Stimulated activated effector memory CD8-positive, alpha-beta T cell treated with anti-CD3 and anti-CD28 coated beads, Interleukin-12 subunit alpha, Interleukin-12 subunit beta, amount 100 ng/mL, for 72 hours (primary cell): ENCODE measurements at regions not wholly inside any gene's neighbourhood (a gene's known extent, or its start where the extent isn't known, plus 50 kb on each side); places are given as distances from the start of the nearest gene placed in this dataset.
"Not testable (repeated sequence)": the region's sequence is repeated elsewhere in the genome, so short reads cannot be mapped to it uniquely, and the experiment has no call there.

ENCODE experiments used
- ATAC-seq: fragments of 150-1000 bp; cut with Tn5 transposase; 2 replicates; pipeline ENCODE4 v1.10.0; 2021
- DNase-seq, 2 donors: peaks; one replicate each; pipeline ENCODE4 v3.0.0; 2021 to 2022; ENCODE audit warnings: low spot score in 2 of 2
- H3K27ac Mint-ChIP-seq: one replicate; pipeline ENCODE4 v1.8.0; 2022; ENCODE audit warnings: mild to moderate bottlenecking, mixed read lengths
- H3K36me3 Mint-ChIP-seq: one replicate; pipeline ENCODE4 v1.8.0; 2022; ENCODE audit warnings: mild to moderate bottlenecking, mixed read lengths
- H3K4me1 Mint-ChIP-seq: one replicate; pipeline ENCODE4 v1.8.0; 2022; ENCODE audit warnings: mixed read lengths
- H3K4me3 Mint-ChIP-seq: one replicate; pipeline ENCODE4 v1.8.0; 2022; ENCODE audit warnings: mild to moderate bottlenecking, mixed read lengths
- H3K9me3 Mint-ChIP-seq: one replicate; pipeline ENCODE4 v1.8.0; 2022; ENCODE audit warnings: mixed read lengths

DNA sequence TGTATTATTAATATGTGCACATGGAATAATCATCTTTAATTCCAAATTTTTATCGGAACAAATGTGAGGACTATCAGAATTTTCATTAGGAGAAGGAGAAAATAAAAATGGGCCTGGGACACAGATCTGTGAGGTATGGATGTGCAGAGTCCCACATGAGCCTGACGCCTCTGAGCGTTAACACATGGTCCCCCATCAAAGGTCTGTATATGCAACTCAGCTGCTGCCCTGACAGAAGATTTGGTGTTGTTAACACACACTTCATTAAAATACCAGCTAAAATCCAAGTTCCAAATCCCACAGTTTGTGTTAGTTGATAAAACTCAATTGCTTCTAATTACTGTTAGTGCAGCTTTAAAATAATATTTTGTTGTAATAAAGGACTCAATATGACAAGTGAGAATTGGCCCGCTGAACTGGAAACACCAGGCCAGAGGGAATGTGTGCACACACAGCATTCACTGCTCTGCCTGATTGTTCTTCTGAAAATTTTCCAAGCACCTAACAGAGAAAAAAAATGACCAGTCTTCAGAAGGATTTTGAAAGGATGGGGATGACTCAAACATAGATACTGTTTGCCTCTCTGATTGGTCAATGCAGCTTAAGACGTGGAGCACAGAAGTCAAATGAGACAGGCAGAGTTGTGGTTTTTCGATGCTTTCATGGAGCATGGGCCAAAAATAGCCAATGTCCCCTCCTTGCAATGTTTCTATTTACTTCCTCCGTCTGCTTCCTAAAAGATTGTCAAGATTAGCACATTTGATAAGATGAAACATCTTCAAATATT is 266.6 kb downstream of the NKX6-1 start:
- Mint-ChIP-seq H3K9me3 (peaks cover 3% of the 10 kb centered on the region), H3K36me3 (no peaks in the 10 kb centered on the region), H3K27ac (no peak overlapping the region), H3K4me3 (no peak overlapping the region), H3K4me1 (no peaks in the 10 kb centered on the region)
- ATAC-seq (no peak), DNase-seq (no peak)

DNA sequence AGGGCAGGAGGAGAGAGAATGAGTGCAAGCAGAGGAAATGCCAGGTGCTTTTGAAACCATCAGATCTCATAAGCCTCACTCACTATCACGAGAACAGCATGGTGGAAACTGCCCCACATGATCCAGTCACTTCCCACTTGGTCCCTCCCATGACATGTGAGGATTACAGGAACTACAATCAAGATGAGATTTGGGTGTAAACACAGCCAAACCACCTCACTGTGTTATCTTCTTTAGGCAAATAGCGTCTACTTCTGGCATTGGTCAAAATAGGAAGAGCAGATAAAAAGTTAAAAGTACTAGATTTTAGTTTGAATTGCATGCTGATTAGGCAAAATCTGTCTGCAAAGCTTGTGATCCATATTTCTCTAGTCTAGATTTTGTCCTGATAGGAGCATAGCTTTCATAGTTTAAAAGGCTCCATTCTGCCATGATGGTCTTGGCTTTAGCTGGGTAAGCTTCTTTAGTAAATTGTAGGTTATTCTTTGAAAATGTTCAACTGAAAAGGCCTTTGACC is 267.5 kb downstream of the NKX6-1 start:
- H3K4me1 Mint-ChIP-seq, result no peaks in the 10 kb centered on the region
- H3K4me3 Mint-ChIP-seq, result no peak overlapping the region
- no peak for ATAC-seq
- H3K9me3 Mint-ChIP-seq, result peaks cover 6% of the 10 kb centered on the region
- no peaks in the 10 kb centered on the region for H3K36me3 Mint-ChIP-seq
- DNase-seq, result no peak
- H3K27ac Mint-ChIP-seq, result no peak overlapping the region

DNA sequence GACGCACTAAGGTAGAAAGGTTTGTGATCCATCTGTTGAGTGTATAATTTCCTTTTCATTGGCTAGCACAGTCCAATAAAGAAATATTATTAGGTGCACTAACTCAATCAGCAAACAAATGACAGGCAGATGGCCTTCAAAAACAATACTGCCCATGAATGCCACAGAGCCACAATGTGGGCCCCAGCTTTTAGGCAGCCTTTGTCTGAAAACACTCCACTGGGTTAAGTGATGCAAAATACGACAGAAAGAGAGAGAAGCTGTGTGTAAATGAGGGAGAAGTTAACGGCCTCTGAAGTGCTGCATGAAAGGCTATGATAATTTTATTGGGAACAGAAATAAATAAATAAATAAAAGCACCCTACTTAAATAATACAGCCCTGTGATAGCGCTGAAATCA is 274.6 kb downstream of the NKX6-1 start:
- H3K4me3 Mint-ChIP-seq, result no peak overlapping the region
- ATAC-seq, result no peak
- no peak for DNase-seq
- no peaks in the 10 kb centered on the region for H3K4me1 Mint-ChIP-seq
- peaks cover 6% of the 10 kb centered on the region for H3K9me3 Mint-ChIP-seq
- no peaks in the 10 kb centered on the region for H3K36me3 Mint-ChIP-seq
- no peak overlapping the region for H3K27ac Mint-ChIP-seq

DNA sequence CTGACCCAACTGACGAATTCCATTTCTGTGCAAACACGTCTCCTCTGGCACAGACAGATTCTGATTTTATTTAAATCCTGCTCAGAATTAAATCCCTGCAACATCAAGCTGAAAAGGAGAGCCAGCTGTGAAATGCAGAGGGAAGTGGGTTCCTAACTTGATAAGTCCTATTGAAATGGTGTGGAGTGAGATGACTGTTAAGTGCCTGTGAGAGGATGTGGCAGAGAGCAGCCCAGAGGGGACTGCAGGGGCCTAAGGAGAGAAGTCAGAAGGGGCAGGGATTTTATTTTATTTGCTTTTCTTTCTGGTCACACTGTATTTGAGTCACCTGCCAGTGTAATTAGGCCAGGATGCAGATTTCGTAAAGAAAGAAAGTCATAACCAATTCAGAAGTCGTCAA is 277.4 kb downstream of the NKX6-1 start:
- DNase-seq (no peak), ATAC-seq (no peak)
- Mint-ChIP-seq H3K4me1 (no peaks in the 10 kb centered on the region), H3K27ac (no peak overlapping the region), H3K9me3 (peaks cover 3% of the 10 kb centered on the region), H3K4me3 (no peak overlapping the region), H3K36me3 (no peaks in the 10 kb centered on the region)

DNA sequence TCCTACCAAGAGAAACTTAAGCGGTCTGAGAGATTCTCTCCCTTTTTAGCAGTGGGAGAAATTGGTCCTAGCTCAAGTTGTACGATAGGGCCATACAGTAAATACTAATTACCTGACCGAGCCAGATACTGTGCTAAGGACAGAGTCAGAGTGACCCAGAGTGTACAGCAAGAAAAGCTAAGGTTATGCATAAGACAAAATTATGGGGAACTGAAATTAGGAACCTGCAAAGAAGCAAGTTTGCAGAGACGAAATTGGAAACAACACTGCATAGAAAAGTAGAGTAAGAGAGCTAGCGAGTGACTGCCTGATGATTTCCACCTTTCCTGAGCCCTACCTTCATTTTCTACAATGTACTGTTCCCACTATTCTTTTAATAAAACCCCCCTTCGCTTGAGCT is 278.1 kb downstream of the NKX6-1 start:
- no peak overlapping the region for H3K4me3 Mint-ChIP-seq
- DNase-seq (no peak), ATAC-seq (no peak)
- H3K27ac Mint-ChIP-seq, result no peak overlapping the region
- H3K4me1 Mint-ChIP-seq, result no peaks in the 10 kb centered on the region
- no peaks in the 10 kb centered on the region for H3K36me3 Mint-ChIP-seq
- peaks cover 3% of the 10 kb centered on the region for H3K9me3 Mint-ChIP-seq

DNA sequence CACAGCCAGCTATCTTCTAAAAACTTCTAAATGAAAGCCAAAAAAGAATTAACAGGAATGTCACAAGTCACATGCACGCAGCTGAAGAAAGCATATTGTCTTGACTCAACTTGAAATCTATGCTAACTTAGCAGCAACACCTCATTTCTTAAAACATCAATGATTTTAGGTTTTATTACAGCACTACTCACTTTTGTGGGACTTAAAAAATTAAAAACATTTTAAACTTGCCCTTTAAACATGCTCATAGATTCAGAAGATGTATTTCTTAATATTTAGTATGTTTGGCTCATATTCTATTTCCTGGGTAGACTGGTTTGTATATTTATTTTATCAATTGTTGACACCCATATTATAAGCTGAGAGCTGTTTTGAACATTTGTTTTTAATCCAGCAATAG is 279.4 kb downstream of the NKX6-1 start:
- DNase-seq, result no peak
- ATAC-seq, result no peak
- Mint-ChIP-seq H3K9me3 (no peaks in the 10 kb centered on the region), H3K36me3 (no peaks in the 10 kb centered on the region), H3K27ac (no peak overlapping the region), H3K4me3 (no peak overlapping the region), H3K4me1 (no peaks in the 10 kb centered on the region)

DNA sequence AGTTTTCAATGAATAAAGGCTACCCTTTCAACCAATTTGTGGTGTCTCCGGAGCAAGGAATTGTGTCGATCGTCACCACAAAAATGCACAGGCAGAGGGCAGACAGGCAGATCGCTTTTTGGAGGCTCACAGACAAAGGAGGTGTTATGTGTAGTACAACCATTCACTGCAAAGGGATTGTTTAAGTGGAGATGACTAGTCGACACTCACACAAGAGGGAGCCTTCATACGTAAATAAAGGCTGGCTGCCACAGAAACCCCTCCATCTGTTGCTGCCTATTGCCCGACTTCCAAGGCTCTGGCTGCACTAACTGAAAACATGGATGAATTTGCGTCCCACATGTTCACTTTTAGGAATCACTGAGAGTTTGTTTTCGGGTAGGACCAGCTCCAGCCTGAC is 281.1 kb downstream of the NKX6-1 start:
- Mint-ChIP-seq H3K4me1 (no peaks in the 10 kb centered on the region), H3K36me3 (no peaks in the 10 kb centered on the region), H3K9me3 (no peaks in the 10 kb centered on the region), H3K27ac (no peak overlapping the region), H3K4me3 (no peak overlapping the region)
- no peak for ATAC-seq
- no peak for DNase-seq

DNA sequence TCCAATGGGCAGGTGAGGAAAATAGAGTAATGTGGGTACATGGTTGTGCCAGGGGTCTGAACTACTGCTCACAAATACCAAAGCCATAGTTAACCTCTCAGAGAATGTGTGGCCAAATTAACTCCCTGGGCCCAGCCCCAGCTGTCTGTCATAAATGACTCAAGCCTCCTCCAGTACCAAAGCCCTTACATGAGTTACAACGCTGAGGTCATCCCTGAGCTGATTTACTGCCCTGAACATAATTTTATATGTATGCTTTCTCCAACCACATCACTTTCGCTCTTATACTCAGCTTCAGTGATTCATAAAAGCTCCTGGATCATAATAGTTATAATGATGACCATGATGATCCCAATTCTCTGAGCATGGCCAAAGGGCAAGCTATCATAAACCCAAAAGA is 283.9 kb downstream of the NKX6-1 start:
- DNase-seq, result no peak
- Mint-ChIP-seq H3K9me3 (no peaks in the 10 kb centered on the region), H3K4me1 (no peaks in the 10 kb centered on the region), H3K4me3 (no peak overlapping the region), H3K27ac (no peak overlapping the region), H3K36me3 (no peaks in the 10 kb centered on the region)
- ATAC-seq, result no peak

DNA sequence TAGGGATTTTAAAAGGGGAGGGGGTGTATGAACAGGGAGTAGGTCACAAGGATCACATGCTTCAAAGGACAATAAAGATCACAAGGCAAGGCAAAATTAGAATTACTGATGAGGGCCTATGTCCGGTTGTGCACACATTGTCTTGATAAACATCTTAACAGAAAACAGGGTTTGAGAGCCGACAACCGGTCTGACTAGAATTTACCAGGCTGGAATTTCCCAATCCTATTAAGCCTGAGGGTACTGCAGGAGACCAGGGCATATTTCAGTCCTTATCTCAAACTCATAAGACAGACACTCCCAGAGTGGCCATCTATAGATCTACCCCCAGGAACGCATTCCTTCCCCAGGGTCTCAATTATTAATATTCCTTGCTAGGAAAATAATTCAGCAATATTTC is 292.9 kb downstream of the NKX6-1 start:
- H3K4me1 Mint-ChIP-seq, H3K36me3 Mint-ChIP-seq, DNase-seq, H3K4me3 Mint-ChIP-seq, ATAC-seq, H3K9me3 Mint-ChIP-seq, H3K27ac Mint-ChIP-seq: not testable (repeated sequence)

DNA sequence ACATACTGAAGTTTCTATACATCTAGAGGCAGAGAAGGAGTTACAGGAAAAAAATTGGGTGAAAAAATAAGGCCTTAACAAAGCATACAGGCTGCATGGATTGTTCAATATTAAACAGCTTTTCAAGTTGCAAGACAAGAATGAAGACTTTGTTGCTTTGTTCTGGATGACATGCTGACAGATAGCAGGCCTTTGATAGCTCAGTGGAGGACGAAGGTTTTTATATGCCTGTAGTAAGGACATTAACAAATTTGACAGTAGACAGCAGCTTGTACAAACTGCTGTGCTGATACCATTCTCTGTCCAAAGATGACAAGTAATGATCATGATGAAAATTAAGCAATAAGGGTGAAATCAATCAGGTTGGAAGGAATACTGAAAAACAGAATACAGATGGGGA is 309.9 kb downstream of the NKX6-1 start:
- no peak for DNase-seq
- no peaks in the 10 kb centered on the region for H3K36me3 Mint-ChIP-seq
- peaks cover 4% of the 10 kb centered on the region for H3K9me3 Mint-ChIP-seq
- no peak overlapping the region for H3K27ac Mint-ChIP-seq
- no peak for ATAC-seq
- H3K4me1 Mint-ChIP-seq, result no peaks in the 10 kb centered on the region
- no peak overlapping the region for H3K4me3 Mint-ChIP-seq

DNA sequence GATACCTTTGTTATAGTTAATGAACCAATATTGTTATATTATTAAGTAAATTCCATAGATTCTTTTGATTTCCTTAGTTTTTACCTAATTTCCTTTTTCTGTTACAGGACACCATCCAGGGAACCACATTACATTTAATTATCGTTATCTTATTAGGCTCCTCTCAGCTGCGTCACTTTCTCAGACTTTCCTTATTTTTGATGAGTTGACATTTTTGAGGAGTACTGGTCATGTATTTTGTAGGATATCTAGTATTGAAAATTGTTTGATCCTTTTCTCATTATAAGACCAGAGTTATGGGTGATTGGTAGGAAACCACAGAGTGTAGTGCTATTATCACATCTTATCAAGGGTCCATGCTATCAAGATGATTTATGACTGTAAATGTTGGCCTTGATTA is 319.7 kb downstream of the NKX6-1 start:
- Mint-ChIP-seq H3K27ac (no peak overlapping the region), H3K36me3 (no peaks in the 10 kb centered on the region), H3K4me1 (no peaks in the 10 kb centered on the region), H3K4me3 (no peak overlapping the region), H3K9me3 (peaks cover 6% of the 10 kb centered on the region)
- ATAC-seq (no peak), DNase-seq (no peak)

DNA sequence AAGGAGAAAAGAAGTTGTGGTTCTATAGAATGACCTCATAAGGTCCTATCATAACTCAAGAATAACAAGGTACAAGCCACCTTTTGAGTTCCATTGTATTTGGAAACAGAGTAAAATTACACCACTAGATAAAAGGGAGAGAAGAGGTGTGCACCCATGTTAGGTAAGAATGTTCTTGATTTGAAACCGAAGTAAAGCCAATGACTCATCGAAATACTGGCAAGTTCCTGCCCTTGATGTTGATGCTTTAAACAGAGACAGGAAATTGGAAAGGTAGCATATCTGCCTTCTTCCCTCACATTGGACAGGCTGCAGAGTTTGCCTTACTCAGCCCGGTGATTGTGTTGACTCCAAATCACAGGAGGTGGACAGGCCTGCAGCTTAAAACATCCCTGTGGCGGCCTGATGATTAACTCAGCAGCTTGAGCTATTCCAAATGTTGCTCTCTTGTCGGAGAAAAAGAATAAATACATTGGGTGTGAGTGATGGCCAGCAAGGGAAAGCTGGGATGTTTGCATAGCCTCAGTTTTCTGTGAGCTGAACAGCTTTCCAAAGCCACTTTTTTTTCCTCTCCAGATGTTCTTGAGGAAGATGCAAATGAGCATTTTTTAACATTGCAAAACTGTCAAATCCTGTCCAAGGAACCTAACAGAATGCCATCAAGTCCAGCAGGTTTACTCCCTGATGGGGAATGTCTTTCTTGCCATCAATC is 321.1 kb downstream of the NKX6-1 start:
- Mint-ChIP-seq H3K36me3 (no peaks in the 10 kb centered on the region), H3K4me1 (no peaks in the 10 kb centered on the region), H3K9me3 (peaks cover 6% of the 10 kb centered on the region), H3K4me3 (no peak overlapping the region), H3K27ac (no peak overlapping the region)
- DNase-seq (no peak), ATAC-seq (no peak)

DNA sequence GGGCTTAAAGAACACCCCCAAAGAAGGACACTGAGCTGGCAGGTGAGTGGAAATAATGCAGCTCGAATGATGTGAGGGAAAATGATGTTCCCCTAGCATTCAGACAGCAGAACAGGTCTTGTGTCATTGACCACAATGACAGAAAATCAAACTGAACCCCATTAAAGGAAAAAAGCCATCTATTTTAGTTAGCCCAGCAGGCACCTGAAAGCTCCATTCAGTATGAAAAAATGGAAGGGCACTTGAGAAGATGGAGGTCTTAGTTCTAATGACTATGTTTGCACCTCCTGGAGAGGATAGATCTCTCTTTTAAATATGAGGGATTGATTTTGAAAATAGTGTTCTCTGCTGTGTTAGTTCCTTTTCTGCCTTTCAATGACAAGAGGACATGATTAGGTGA is 323.1 kb downstream of the NKX6-1 start:
- H3K4me3 Mint-ChIP-seq, result no peak overlapping the region
- H3K36me3 Mint-ChIP-seq, result no peaks in the 10 kb centered on the region
- no peak overlapping the region for H3K27ac Mint-ChIP-seq
- H3K4me1 Mint-ChIP-seq, result no peaks in the 10 kb centered on the region
- ATAC-seq (no peak), DNase-seq (no peak)
- H3K9me3 Mint-ChIP-seq, result peaks cover 6% of the 10 kb centered on the region

DNA sequence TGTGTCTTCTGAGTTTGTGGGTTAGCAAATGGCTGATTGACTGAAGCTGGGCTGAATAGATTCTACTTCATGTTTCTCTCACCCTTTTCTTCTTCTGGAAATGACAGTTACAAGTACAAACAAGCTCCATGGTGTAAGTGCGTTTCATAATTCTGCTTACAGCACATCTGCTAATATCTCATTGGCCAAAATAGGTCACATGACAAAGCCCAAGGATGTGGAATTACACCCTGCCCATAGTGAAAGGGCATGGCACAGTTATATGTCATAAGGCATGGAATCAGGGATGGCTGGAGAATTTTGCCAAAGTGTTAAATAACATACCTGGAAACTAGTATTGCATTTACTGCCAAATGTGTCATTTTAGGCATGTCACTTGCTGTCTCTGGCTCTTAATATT is 327.2 kb downstream of the NKX6-1 start:
- Mint-ChIP-seq H3K4me1 (no peaks in the 10 kb centered on the region), H3K27ac (no peak overlapping the region), H3K9me3 (no peaks in the 10 kb centered on the region), H3K4me3 (no peak overlapping the region), H3K36me3 (no peaks in the 10 kb centered on the region)
- ATAC-seq (no peak), DNase-seq (no peak)

DNA sequence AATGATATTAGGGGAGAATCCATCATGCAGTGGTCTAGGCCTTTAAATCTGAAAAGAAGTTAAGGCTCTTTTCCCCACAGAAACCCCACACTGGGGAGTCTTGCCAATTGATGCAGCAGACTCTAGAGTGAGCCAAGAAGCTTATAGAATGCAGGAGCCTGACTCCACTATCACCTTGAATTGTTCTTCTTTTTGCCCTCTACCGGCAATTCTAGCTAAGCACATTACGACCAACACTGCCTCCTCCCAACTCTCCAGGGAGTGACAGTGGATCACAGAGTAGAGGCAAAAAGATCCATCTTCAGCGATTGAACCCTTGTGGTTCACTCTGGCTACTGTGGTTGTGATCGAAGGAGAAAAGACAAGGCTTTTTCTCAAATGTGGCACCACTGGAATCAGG is 331.5 kb downstream of the NKX6-1 start:
- H3K27ac Mint-ChIP-seq, result no peak overlapping the region
- DNase-seq (no peak), ATAC-seq (no peak)
- H3K4me1 Mint-ChIP-seq, result no peaks in the 10 kb centered on the region
- H3K9me3 Mint-ChIP-seq, result no peaks in the 10 kb centered on the region
- H3K36me3 Mint-ChIP-seq, result no peaks in the 10 kb centered on the region
- H3K4me3 Mint-ChIP-seq, result no peak overlapping the region

DNA sequence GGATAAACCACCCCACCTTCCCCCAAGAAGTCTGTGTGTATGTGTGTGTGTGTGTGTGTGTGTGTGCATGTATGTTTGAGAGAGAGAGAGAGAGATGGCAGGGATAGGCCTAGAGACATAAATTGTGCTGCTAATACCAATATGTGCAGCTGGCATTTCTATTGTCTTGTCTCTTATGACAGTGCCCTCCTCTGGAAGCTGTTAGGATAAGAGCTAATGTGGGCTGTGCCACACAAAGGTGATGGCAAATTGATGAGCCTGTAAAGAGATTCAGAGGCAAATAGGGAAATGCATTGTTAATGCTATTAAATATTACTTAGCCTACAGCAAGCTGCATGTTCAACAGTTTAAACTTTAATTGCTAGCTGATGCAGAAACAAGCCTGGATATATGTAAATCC is 332.0 kb downstream of the NKX6-1 start:
- DNase-seq (no peak), ATAC-seq (no peak)
- no peak overlapping the region for H3K27ac Mint-ChIP-seq
- no peak overlapping the region for H3K4me3 Mint-ChIP-seq
- H3K36me3 Mint-ChIP-seq, result no peaks in the 10 kb centered on the region
- H3K4me1 Mint-ChIP-seq, result no peaks in the 10 kb centered on the region
- no peaks in the 10 kb centered on the region for H3K9me3 Mint-ChIP-seq
